Stomach (tissue), 4 donors: ENCODE measurements at regions not wholly inside any gene's neighbourhood (a gene's known extent, or its start where the extent isn't known, plus 50 kb on each side); places are given as distances from the start of the nearest gene placed in this dataset.

Experiments used
- EP300 ChIP-seq: sonication (generic); formaldehyde crosslinking; IDR thresholded peaks from one replicate; pipeline ENCODE4 v1.6.1; 2017; ENCODE audit warnings: antibody characterized with exemption
- POLR2A ChIP-seq, 4 donors: fragments of 450-650 bp; IDR thresholded peaks; one replicate each; pipeline ENCODE4 v1.6.1; 2016; ENCODE audit warnings: antibody characterized with exemption in 4 of 4, control low read depth in 2 of 4, mild to moderate bottlenecking in 1 of 4, moderate library complexity in 1 of 4
- POLR2AphosphoS5 ChIP-seq, 3 donors: sonication (generic); formaldehyde crosslinking; IDR thresholded peaks; one replicate each; pipeline ENCODE4 v1.6.1; 2016; ENCODE audit warnings: antibody characterized with exemption in 3 of 3
- TF ChIP-seq, protein P1 (sequence below), 7 experiments: fragments of 450-650 bp in 4 of 7; fragments of 200-600 bp in 3 of 7; sonication (generic) in 3 of 7; IDR thresholded peaks; one replicate each; pipeline ENCODE4 v1.5.1; 2016 to 2019; ENCODE audit warnings: antibody characterized with exemption in 7 of 7, control low read depth in 2 of 7, mild to moderate bottlenecking in 1 of 7

DNA sequence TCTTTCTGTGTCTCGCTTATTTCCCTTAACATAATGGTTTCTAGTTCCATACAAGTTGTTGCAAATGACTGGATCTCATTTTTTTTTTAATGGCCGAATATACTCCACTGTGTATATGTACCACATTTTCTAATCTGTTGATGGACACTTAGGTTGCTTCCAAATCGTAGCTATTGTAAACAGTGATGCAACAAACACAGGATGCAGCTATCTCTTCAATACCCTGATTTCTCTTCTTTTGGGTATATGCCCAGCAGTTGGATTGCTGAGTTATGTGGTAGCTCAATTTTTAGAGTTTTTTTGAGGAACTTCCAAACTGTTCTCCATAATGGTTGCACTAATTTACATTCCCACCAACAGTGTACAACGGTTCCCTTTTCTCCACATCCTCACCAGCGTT is 100.4 kb upstream of the CHORDC1 start:
- TF ChIP-seq, protein P1, sequence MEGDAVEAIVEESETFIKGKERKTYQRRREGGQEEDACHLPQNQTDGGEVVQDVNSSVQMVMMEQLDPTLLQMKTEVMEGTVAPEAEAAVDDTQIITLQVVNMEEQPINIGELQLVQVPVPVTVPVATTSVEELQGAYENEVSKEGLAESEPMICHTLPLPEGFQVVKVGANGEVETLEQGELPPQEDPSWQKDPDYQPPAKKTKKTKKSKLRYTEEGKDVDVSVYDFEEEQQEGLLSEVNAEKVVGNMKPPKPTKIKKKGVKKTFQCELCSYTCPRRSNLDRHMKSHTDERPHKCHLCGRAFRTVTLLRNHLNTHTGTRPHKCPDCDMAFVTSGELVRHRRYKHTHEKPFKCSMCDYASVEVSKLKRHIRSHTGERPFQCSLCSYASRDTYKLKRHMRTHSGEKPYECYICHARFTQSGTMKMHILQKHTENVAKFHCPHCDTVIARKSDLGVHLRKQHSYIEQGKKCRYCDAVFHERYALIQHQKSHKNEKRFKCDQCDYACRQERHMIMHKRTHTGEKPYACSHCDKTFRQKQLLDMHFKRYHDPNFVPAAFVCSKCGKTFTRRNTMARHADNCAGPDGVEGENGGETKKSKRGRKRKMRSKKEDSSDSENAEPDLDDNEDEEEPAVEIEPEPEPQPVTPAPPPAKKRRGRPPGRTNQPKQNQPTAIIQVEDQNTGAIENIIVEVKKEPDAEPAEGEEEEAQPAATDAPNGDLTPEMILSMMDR (IDR thresholded peaks at IDR 0.05): no peak
- no peak for TF ChIP-seq POLR2A (IDR thresholded peaks at IDR 0.05)
- TF ChIP-seq EP300: no peak
- no peak for TF ChIP-seq POLR2AphosphoS5 (IDR thresholded peaks at IDR 0.05)
